ENCODE measurements at regions not wholly inside any gene's neighbourhood (a gene's known extent, or its start where the extent isn't known, plus 50 kb on each side); places are given as distances from the start of the nearest gene placed in this dataset.

GRCh38 chr10:4670737-4671136, 155.3 kb upstream of the AKR1E2 start:
- H3K36me3 ChIP-seq (ENCODE audit: control insufficient read depth in 2 of 2, extremely low read depth in 1 of 2, insufficient read depth in 1 of 2, low read length in 1 of 2): no peaks in the 10 kb centered on the region
- Mint-ChIP-seq H3K9me3 (peaks cover 2 to 13% (median 3%) of the 10 kb centered on the region in 3 donors), H3K4me3 (no peak overlapping the region), H3K27ac (no peak overlapping the region), H3K27me3 (peaks cover 20 to 27% of the 10 kb centered on the region in 2 donors), H3K36me3 (no peaks in the 10 kb centered on the region), H3K4me1 (no peaks in the 10 kb centered on the region)
- no peak overlapping the region for H3K27ac ChIP-seq (ENCODE audit: low read length)
- H3K9me3 ChIP-seq: no peaks in the 10 kb centered on the region
- H3K27me3 ChIP-seq (replicated peaks in 1 of 2; ENCODE audit: control insufficient read depth in 2 of 2, extremely low read depth in 1 of 2, insufficient read depth in 2 of 2, low read length in 1 of 2): peaks cover 0 to 8% of the 10 kb centered on the region in 2 experiments
- H3K4me1 ChIP-seq (ENCODE audit: control insufficient read depth in 1 of 2, extremely low read depth in 1 of 2, insufficient read depth in 2 of 2, low read length in 2 of 2): no peaks in the 10 kb centered on the region
- no peak overlapping the region for H3K4me3 ChIP-seq (ENCODE audit: control insufficient read depth in 1 of 2, extremely low read depth in 1 of 2, low read length in 1 of 2)
- ATAC-seq (replicated peaks in 1 of 4) (no peak), DNase-seq (no peak)
- CTCF ChIA-PET: interaction anchor here in 1 of 2 donors (0.9 kb wide), 1 partner anchor 14 kb away, joined by 3 read pairs; no protein-coding TSS in a partner anchor
- POLR2A ChIA-PET: no interaction called here

GRCh38 chr10:4669585-4669984, 156.4 kb upstream of the AKR1E2 start:
- no peaks in the 10 kb centered on the region for H3K4me1 ChIP-seq (ENCODE audit: control insufficient read depth in 1 of 2, extremely low read depth in 1 of 2, insufficient read depth in 2 of 2, low read length in 2 of 2)
- Mint-ChIP-seq H3K27ac (no peak overlapping the region), H3K4me3 (no peak overlapping the region), H3K36me3 (no peaks in the 10 kb centered on the region), H3K27me3 (peaks cover 16 to 17% of the 10 kb centered on the region in 2 donors), H3K4me1 (no peaks in the 10 kb centered on the region), H3K9me3 (peaks cover 2 to 13% (median 3%) of the 10 kb centered on the region in 3 donors)
- POLR2A ChIA-PET: no interaction called here
- peaks cover 0 to 5% of the 10 kb centered on the region in 2 experiments for H3K27me3 ChIP-seq (replicated peaks in 1 of 2; ENCODE audit: control insufficient read depth in 2 of 2, extremely low read depth in 1 of 2, insufficient read depth in 2 of 2, low read length in 1 of 2)
- no peaks in the 10 kb centered on the region for H3K36me3 ChIP-seq (ENCODE audit: control insufficient read depth in 2 of 2, extremely low read depth in 1 of 2, insufficient read depth in 1 of 2, low read length in 1 of 2)
- H3K4me3 ChIP-seq (ENCODE audit: control insufficient read depth in 1 of 2, extremely low read depth in 1 of 2, low read length in 1 of 2): no peak overlapping the region
- ATAC-seq (replicated peaks in 1 of 4) (no peak), DNase-seq (no peak)
- no peak overlapping the region for H3K27ac ChIP-seq (ENCODE audit: low read length)
- WGBS (ENCODE audit: insufficient coverage): no CpG with 5 or more reads among the region's 2 CpGs
- CTCF ChIA-PET: interaction anchor here in 1 of 2 donors (1.1 kb wide), 1 partner anchor 12 kb away, joined by 3 read pairs; no protein-coding TSS in a partner anchor
- H3K9me3 ChIP-seq: no peaks in the 10 kb centered on the region

- 25% methylated on average over 1 of the region's 9 CpGs for WGBS (ENCODE audit: insufficient coverage)
- no peaks in the 10 kb centered on the region for H3K9me3 ChIP-seq
- H3K27ac ChIP-seq (ENCODE audit: low read length): no peak overlapping the region
- no peaks in the 10 kb centered on the region for H3K9me3 Mint-ChIP-seq
- ChIA-PET CTCF (no interaction called here), POLR2A (interaction anchor here in 1 of 2 donors (0.5 kb wide), 1 partner anchor 273 kb away, joined by 3 read pairs; no protein-coding TSS in a partner anchor)
- H3K27ac Mint-ChIP-seq: no peak overlapping the region
- H3K4me1 ChIP-seq (ENCODE audit: control insufficient read depth in 1 of 2, extremely low read depth in 1 of 2, insufficient read depth in 2 of 2, low read length in 2 of 2): no peaks in the 10 kb centered on the region
- H3K27me3 ChIP-seq (replicated peaks in 1 of 2; ENCODE audit: control insufficient read depth in 2 of 2, extremely low read depth in 1 of 2, insufficient read depth in 2 of 2, low read length in 1 of 2): peaks cover 0 to 9% of the 10 kb centered on the region in 2 experiments
- ATAC-seq (replicated peaks in 1 of 4) (no peak), DNase-seq (no peak)
- no peak overlapping the region for H3K4me3 ChIP-seq (ENCODE audit: control insufficient read depth in 1 of 2, extremely low read depth in 1 of 2, low read length in 1 of 2)
- H3K4me3 Mint-ChIP-seq: no peak overlapping the region
- peaks cover 6 to 8% of the 10 kb centered on the region in 2 donors for H3K27me3 Mint-ChIP-seq
- H3K36me3 Mint-ChIP-seq: no peaks in the 10 kb centered on the region
- no peaks in the 10 kb centered on the region for H3K36me3 ChIP-seq (ENCODE audit: control insufficient read depth in 2 of 2, extremely low read depth in 1 of 2, insufficient read depth in 1 of 2, low read length in 1 of 2)
- H3K4me1 Mint-ChIP-seq: peaks cover 0 to 3% (median 0%) of the 10 kb centered on the region in 3 donors
Measured at GRCh38 chr10:4663162-4663992, 162.6 kb upstream of the AKR1E2 start.

GRCh38 chr10:4662576-4663161, 163.3 kb upstream of the AKR1E2 start:
- H3K4me3 Mint-ChIP-seq: no peak overlapping the region
- no peaks in the 10 kb centered on the region for H3K36me3 Mint-ChIP-seq
- no peaks in the 10 kb centered on the region for H3K9me3 Mint-ChIP-seq
- peaks cover 6 to 8% of the 10 kb centered on the region in 2 donors for H3K27me3 Mint-ChIP-seq
- WGBS (ENCODE audit: insufficient coverage): 95% methylated on average over 3 of the region's 9 CpGs
- Histone ChIP-seq H3K9me3 (no peaks in the 10 kb centered on the region), H3K27me3 (replicated peaks in 1 of 2; ENCODE audit: control insufficient read depth in 2 of 2, extremely low read depth in 1 of 2, insufficient read depth in 2 of 2, low read length in 1 of 2) (peaks cover 0 to 9% of the 10 kb centered on the region in 2 experiments), H3K36me3 (ENCODE audit: control insufficient read depth in 2 of 2, extremely low read depth in 1 of 2, insufficient read depth in 1 of 2, low read length in 1 of 2) (no peaks in the 10 kb centered on the region), H3K27ac (ENCODE audit: low read length) (no peak overlapping the region), H3K4me3 (ENCODE audit: control insufficient read depth in 1 of 2, extremely low read depth in 1 of 2, low read length in 1 of 2) (no peak overlapping the region), H3K4me1 (ENCODE audit: control insufficient read depth in 1 of 2, extremely low read depth in 1 of 2, insufficient read depth in 2 of 2, low read length in 2 of 2) (no peaks in the 10 kb centered on the region)
- no peak for ATAC-seq (replicated peaks in 1 of 4)
- ChIA-PET POLR2A (no interaction called here), CTCF (no interaction called here)
- DNase-seq: no peak
- no peak overlapping the region for H3K27ac Mint-ChIP-seq
- H3K4me1 Mint-ChIP-seq: peaks cover 0 to 3% (median 0%) of the 10 kb centered on the region in 3 donors

GRCh38 chr10:4661511-4662255, 164.3 kb upstream of the AKR1E2 start:
- H3K27ac Mint-ChIP-seq: no peak overlapping the region
- no peaks in the 10 kb centered on the region for H3K4me1 ChIP-seq (ENCODE audit: control insufficient read depth in 1 of 2, extremely low read depth in 1 of 2, insufficient read depth in 2 of 2, low read length in 2 of 2)
- no peak overlapping the region for H3K4me3 ChIP-seq (ENCODE audit: control insufficient read depth in 1 of 2, extremely low read depth in 1 of 2, low read length in 1 of 2)
- 87% methylated on average over 14 of the region's 16 CpGs for WGBS (ENCODE audit: insufficient coverage)
- CTCF ChIA-PET: no interaction called here
- H3K27me3 Mint-ChIP-seq: peaks cover 6 to 8% of the 10 kb centered on the region in 2 donors
- H3K27me3 ChIP-seq (replicated peaks in 1 of 2; ENCODE audit: control insufficient read depth in 2 of 2, extremely low read depth in 1 of 2, insufficient read depth in 2 of 2, low read length in 1 of 2): peaks cover 0 to 11% of the 10 kb centered on the region in 2 experiments
- peaks cover 0 to 3% (median 1%) of the 10 kb centered on the region in 3 donors for H3K4me1 Mint-ChIP-seq
- no peaks in the 10 kb centered on the region for H3K36me3 Mint-ChIP-seq
- ATAC-seq (replicated peaks in 1 of 4) (no peak), DNase-seq (no peak)
- no peaks in the 10 kb centered on the region for H3K9me3 ChIP-seq
- H3K4me3 Mint-ChIP-seq: no peak overlapping the region
- H3K9me3 Mint-ChIP-seq: no peaks in the 10 kb centered on the region
- POLR2A ChIA-PET: no interaction called here
- no peaks in the 10 kb centered on the region for H3K36me3 ChIP-seq (ENCODE audit: control insufficient read depth in 2 of 2, extremely low read depth in 1 of 2, insufficient read depth in 1 of 2, low read length in 1 of 2)
- H3K27ac ChIP-seq (ENCODE audit: low read length): no peak overlapping the region

- H3K4me1 ChIP-seq (ENCODE audit: control insufficient read depth in 1 of 2, extremely low read depth in 1 of 2, insufficient read depth in 2 of 2, low read length in 2 of 2): no peaks in the 10 kb centered on the region
- Mint-ChIP-seq H3K27ac (no peak overlapping the region), H3K4me3 (no peak overlapping the region), H3K27me3 (peaks cover 6 to 8% of the 10 kb centered on the region in 2 donors), H3K9me3 (no peaks in the 10 kb centered on the region), H3K4me1 (peaks cover 0 to 3% (median 2%) of the 10 kb centered on the region in 3 donors), H3K36me3 (no peaks in the 10 kb centered on the region)
- ChIA-PET CTCF (interaction anchor here (0.7 to 4.7 kb wide), 2 partner anchors 1419 to 1430 kb away, joined by 11 to 29 read pairs; no protein-coding TSS in a partner anchor), POLR2A (no interaction called here)
- WGBS (ENCODE audit: insufficient coverage): 94% methylated on average over 5 of the region's 8 CpGs
- H3K4me3 ChIP-seq (ENCODE audit: control insufficient read depth in 1 of 2, extremely low read depth in 1 of 2, low read length in 1 of 2): no peak overlapping the region
- H3K27me3 ChIP-seq (replicated peaks in 1 of 2; ENCODE audit: control insufficient read depth in 2 of 2, extremely low read depth in 1 of 2, insufficient read depth in 2 of 2, low read length in 1 of 2): peaks cover 0 to 11% of the 10 kb centered on the region in 2 experiments
- DNase-seq: no peak
- no peaks in the 10 kb centered on the region for H3K36me3 ChIP-seq (ENCODE audit: control insufficient read depth in 2 of 2, extremely low read depth in 1 of 2, insufficient read depth in 1 of 2, low read length in 1 of 2)
- H3K27ac ChIP-seq (ENCODE audit: low read length): no peak overlapping the region
- no peaks in the 10 kb centered on the region for H3K9me3 ChIP-seq
- ATAC-seq (replicated peaks in 1 of 4): no peak
Measured at GRCh38 chr10:4658777-4659176, 167.2 kb upstream of the AKR1E2 start.
